ENCODE measurements at regions not wholly inside any gene's neighbourhood (a gene's known extent, or its start where the extent isn't known, plus 50 kb on each side); places are given as distances from the start of the nearest gene placed in this dataset.

- TF ChIP-seq POLR2AphosphoS5 (IDR thresholded peaks at IDR 0.05; ENCODE audit: low read depth, low read length) (no peak), SIN3A (IDR thresholded peaks at IDR 0.05; ENCODE audit: borderline replicate concordance, insufficient read depth, low read length) (no peak), REST (IDR thresholded peaks at IDR 0.05; ENCODE audit: insufficient read depth in 1 of 2, low read depth in 2 of 2, low read length in 2 of 2) (no peak), TAF1 (IDR thresholded peaks at IDR 0.05; ENCODE audit: borderline replicate concordance, insufficient read depth, low read length) (no peak), FOXP2 (optimal IDR thresholded peaks at IDR 0.05; ENCODE audit: borderline replicate concordance, extremely low read depth, extremely low read length, insufficient read depth) (no peak)
Observed at GRCh38 chr13:59408738-59409137, 755.0 kb downstream of the DIAPH3 start.

GRCh38 chr13:59409211-59409610 is 754.5 kb downstream of the DIAPH3 start:
- no peak for TF ChIP-seq FOXP2 (optimal IDR thresholded peaks at IDR 0.05; ENCODE audit: borderline replicate concordance, extremely low read depth, extremely low read length, insufficient read depth)
- no peak for TF ChIP-seq TAF1 (IDR thresholded peaks at IDR 0.05; ENCODE audit: borderline replicate concordance, insufficient read depth, low read length)
- no peak for TF ChIP-seq SIN3A (IDR thresholded peaks at IDR 0.05; ENCODE audit: borderline replicate concordance, insufficient read depth, low read length)
- TF ChIP-seq POLR2AphosphoS5 (IDR thresholded peaks at IDR 0.05; ENCODE audit: low read depth, low read length) = no peak
- TF ChIP-seq REST (IDR thresholded peaks at IDR 0.05; ENCODE audit: insufficient read depth in 1 of 2, low read depth in 2 of 2, low read length in 2 of 2) = no peak

GRCh38 chr13:59409634-59410200 is 754.0 kb downstream of the DIAPH3 start:
- no peak for TF ChIP-seq TAF1 (IDR thresholded peaks at IDR 0.05; ENCODE audit: borderline replicate concordance, insufficient read depth, low read length)
- no peak for TF ChIP-seq SIN3A (IDR thresholded peaks at IDR 0.05; ENCODE audit: borderline replicate concordance, insufficient read depth, low read length)
- no peak for TF ChIP-seq REST (IDR thresholded peaks at IDR 0.05; ENCODE audit: insufficient read depth in 1 of 2, low read depth in 2 of 2, low read length in 2 of 2)

- TF ChIP-seq POLR2AphosphoS5 (IDR thresholded peaks at IDR 0.05; ENCODE audit: low read depth, low read length) (no peak), REST (IDR thresholded peaks at IDR 0.05; ENCODE audit: insufficient read depth in 1 of 2, low read depth in 2 of 2, low read length in 2 of 2) (no peak), TAF1 (IDR thresholded peaks at IDR 0.05; ENCODE audit: borderline replicate concordance, insufficient read depth, low read length) (no peak), FOXP2 (optimal IDR thresholded peaks at IDR 0.05; ENCODE audit: borderline replicate concordance, extremely low read depth, extremely low read length, insufficient read depth) (no peak), SIN3A (IDR thresholded peaks at IDR 0.05; ENCODE audit: borderline replicate concordance, insufficient read depth, low read length) (no peak)
Observed at GRCh38 chr13:59413126-59413525, 750.6 kb downstream of the DIAPH3 start.

GRCh38 chr13:59414006-59414405 is 749.7 kb downstream of the DIAPH3 start:
- TF ChIP-seq FOXP2 (optimal IDR thresholded peaks at IDR 0.05; ENCODE audit: borderline replicate concordance, extremely low read depth, extremely low read length, insufficient read depth) (no peak), SIN3A (IDR thresholded peaks at IDR 0.05; ENCODE audit: borderline replicate concordance, insufficient read depth, low read length) (no peak), TAF1 (IDR thresholded peaks at IDR 0.05; ENCODE audit: borderline replicate concordance, insufficient read depth, low read length) (no peak), POLR2AphosphoS5 (IDR thresholded peaks at IDR 0.05; ENCODE audit: low read depth, low read length) (no peak), REST (IDR thresholded peaks at IDR 0.05; ENCODE audit: insufficient read depth in 1 of 2, low read depth in 2 of 2, low read length in 2 of 2) (no peak)
